ENCODE measurements at regions not wholly inside any gene's neighbourhood (a gene's known extent, or its start where the extent isn't known, plus 50 kb on each side); places are given as distances from the start of the nearest gene placed in this dataset.

- TF ChIP-seq CTCF (IDR thresholded peaks at IDR 0.05) (no peak), POLR2A (IDR thresholded peaks at IDR 0.05) (no peak)
Observed at GRCh38 chr20:6838181-6838826, 70.8 kb downstream of the BMP2 start.

All from Peyer's patch (tissue), 4 donors.